NT2/D1 (cell line): ENCODE measurements at regions not wholly inside any gene's neighbourhood (a gene's known extent, or its start where the extent isn't known, plus 50 kb on each side); places are given as distances from the start of the nearest gene placed in this dataset.

Source experiments
- DNase-seq: peaks from one replicate; pipeline ENCODE4 v3.0.0-alpha.2; 2011; ENCODE audit warnings: low read depth, low spot score
- H3K27me3 ChIP-seq: 2 replicates; pipeline ENCODE4 v1.6.0; 2011; ENCODE audit warnings: mild to moderate bottlenecking; ENCODE audit not compliant: insufficient read length, insufficient read depth
- H3K36me3 ChIP-seq: 2 replicates; pipeline ENCODE4 v1.6.1; 2011; ENCODE audit warnings: mild to moderate bottlenecking, low read length, mixed read lengths; ENCODE audit not compliant: insufficient read depth, insufficient read length
- H3K4me1 ChIP-seq: 2 replicates; pipeline ENCODE4 v1.5.1; 2011; ENCODE audit not compliant: insufficient read depth, insufficient read length
- H3K4me3 ChIP-seq: 2 replicates; pipeline ENCODE4 v1.5.1; 2011; ENCODE audit warnings: low read depth; ENCODE audit not compliant: insufficient read length
- H3K9ac ChIP-seq: 2 replicates; pipeline ENCODE4 v1.6.0; 2011; ENCODE audit warnings: low read depth; ENCODE audit not compliant: insufficient read length
- H3K9me3 ChIP-seq: 2 replicates; pipeline ENCODE4 v1.5.1; 2011; ENCODE audit warnings: mild to moderate bottlenecking, low read length; ENCODE audit not compliant: insufficient read depth
- SUZ12 ChIP-seq: IDR thresholded peaks from 2 replicates; pipeline ENCODE4 v1.6.1; 2011; ENCODE audit not compliant: insufficient read length, insufficient read depth; ENCODE audit errors: extremely low read depth
- YY1 ChIP-seq: IDR thresholded peaks from 2 replicates; pipeline ENCODE4 v1.6.1; 2011; ENCODE audit not compliant: insufficient read length, insufficient read depth
- ZNF274 ChIP-seq: IDR thresholded peaks from 2 replicates; pipeline ENCODE4 v1.6.1; 2011; ENCODE audit warnings: mild to moderate bottlenecking, low read depth, low read length

- Histone ChIP-seq H3K36me3 (no peaks in the 10 kb centered on the region), H3K9me3 (no peaks in the 10 kb centered on the region), H3K9ac (no peak overlapping the region), H3K4me1 (no peaks in the 10 kb centered on the region), H3K27me3 (no peaks in the 10 kb centered on the region), H3K4me3 (no peak overlapping the region)
- no peak for DNase-seq
- no peak for TF ChIP-seq YY1
- no peak for TF ChIP-seq ZNF274
- no peak for TF ChIP-seq SUZ12
Measured at GRCh38 chr12:74922117-74922516, 287.5 kb downstream of the KCNC2 start.

DNA sequence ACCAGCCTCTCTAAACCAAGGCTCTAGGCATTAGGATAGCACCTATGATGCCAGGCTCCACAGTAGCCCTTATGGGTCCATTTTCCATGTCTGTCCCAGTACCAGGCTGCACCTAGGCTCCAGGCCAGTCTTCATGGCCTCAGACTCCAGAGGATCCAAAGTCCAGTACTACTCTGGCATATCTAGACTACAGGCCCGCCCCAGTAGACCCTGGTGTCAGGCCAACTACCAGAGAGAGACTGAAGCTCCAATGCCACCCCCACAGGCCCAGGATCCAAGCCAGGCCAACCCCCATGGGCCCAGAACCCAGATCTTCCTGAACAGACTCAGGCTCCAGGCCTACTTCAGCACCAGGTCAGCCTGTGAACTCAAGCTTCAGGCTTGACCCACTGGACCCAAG, 287.0 kb downstream of the KCNC2 start:
- H3K36me3 ChIP-seq: no peaks in the 10 kb centered on the region
- DNase-seq: no peak
- H3K4me3 ChIP-seq: no peak overlapping the region
- no peaks in the 10 kb centered on the region for H3K27me3 ChIP-seq
- no peaks in the 10 kb centered on the region for H3K9me3 ChIP-seq
- H3K9ac ChIP-seq: no peak overlapping the region
- no peaks in the 10 kb centered on the region for H3K4me1 ChIP-seq
- no peak for TF ChIP-seq ZNF274
- TF ChIP-seq SUZ12: no peak
- TF ChIP-seq YY1: no peak

GRCh38 chr12:74941670-74942069, 268.0 kb downstream of the KCNC2 start:
- Histone ChIP-seq H3K4me3 (no peak overlapping the region), H3K4me1 (no peaks in the 10 kb centered on the region), H3K9ac (no peak overlapping the region), H3K36me3 (no peaks in the 10 kb centered on the region), H3K9me3 (no peaks in the 10 kb centered on the region), H3K27me3 (no peaks in the 10 kb centered on the region)
- TF ChIP-seq SUZ12 (no peak), ZNF274 (no peak), YY1 (no peak)
- DNase-seq: no peak

- Histone ChIP-seq H3K4me1 (no peaks in the 10 kb centered on the region), H3K9me3 (no peaks in the 10 kb centered on the region), H3K9ac (no peak overlapping the region), H3K4me3 (no peak overlapping the region), H3K36me3 (no peaks in the 10 kb centered on the region), H3K27me3 (no peaks in the 10 kb centered on the region)
- no peak for TF ChIP-seq SUZ12
- no peak for TF ChIP-seq ZNF274
- no peak for TF ChIP-seq YY1
- DNase-seq: no peak
Measured at GRCh38 chr12:74945771-74946198, 263.9 kb downstream of the KCNC2 start.

GRCh38 chr12:74953697-74954096, 255.9 kb downstream of the KCNC2 start:
- no peak overlapping the region for H3K4me3 ChIP-seq
- no peak for DNase-seq
- no peaks in the 10 kb centered on the region for H3K36me3 ChIP-seq
- H3K9ac ChIP-seq: no peak overlapping the region
- H3K4me1 ChIP-seq: no peaks in the 10 kb centered on the region
- H3K9me3 ChIP-seq: no peaks in the 10 kb centered on the region
- TF ChIP-seq YY1 (no peak), ZNF274 (no peak), SUZ12 (no peak)
- H3K27me3 ChIP-seq: no peaks in the 10 kb centered on the region

GRCh38 chr12:74957231-74957630, 252.4 kb downstream of the KCNC2 start:
- no peaks in the 10 kb centered on the region for H3K9me3 ChIP-seq
- no peaks in the 10 kb centered on the region for H3K27me3 ChIP-seq
- TF ChIP-seq ZNF274 (no peak), SUZ12 (no peak), YY1 (no peak)
- DNase-seq: no peak
- no peaks in the 10 kb centered on the region for H3K36me3 ChIP-seq
- H3K4me3 ChIP-seq: no peak overlapping the region
- no peaks in the 10 kb centered on the region for H3K4me1 ChIP-seq
- H3K9ac ChIP-seq: no peak overlapping the region

DNA sequence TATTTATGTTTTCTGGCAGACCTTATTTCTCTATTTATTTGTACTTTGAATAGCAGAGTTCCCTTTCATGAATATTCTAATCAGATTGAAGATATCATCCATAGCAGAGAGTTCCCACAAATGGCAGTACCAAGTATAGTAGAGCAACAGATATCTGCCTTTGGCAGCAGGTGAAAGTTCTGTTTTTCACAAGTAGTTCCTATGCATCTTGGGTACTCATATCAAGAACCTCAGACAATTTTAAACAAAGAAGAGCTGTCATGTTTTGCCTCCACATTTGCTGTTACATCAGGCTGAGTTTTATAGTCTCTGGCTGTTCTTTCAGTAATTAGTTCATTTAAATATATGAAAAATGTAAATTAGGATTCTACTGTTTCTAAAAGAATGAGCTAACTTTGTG, 252.0 kb downstream of the KCNC2 start:
- no peak for TF ChIP-seq ZNF274
- TF ChIP-seq YY1: no peak
- no peak for TF ChIP-seq SUZ12
- no peaks in the 10 kb centered on the region for H3K4me1 ChIP-seq
- H3K27me3 ChIP-seq: no peaks in the 10 kb centered on the region
- H3K9me3 ChIP-seq: no peaks in the 10 kb centered on the region
- no peaks in the 10 kb centered on the region for H3K36me3 ChIP-seq
- no peak overlapping the region for H3K4me3 ChIP-seq
- no peak for DNase-seq
- H3K9ac ChIP-seq: no peak overlapping the region

GRCh38 chr12:74959657-74960056, 250.0 kb downstream of the KCNC2 start:
- no peak for TF ChIP-seq YY1
- no peak for TF ChIP-seq SUZ12
- no peak for TF ChIP-seq ZNF274
- DNase-seq: no peak
- Histone ChIP-seq H3K27me3 (no peaks in the 10 kb centered on the region), H3K36me3 (no peaks in the 10 kb centered on the region), H3K9me3 (no peaks in the 10 kb centered on the region), H3K9ac (no peak overlapping the region), H3K4me1 (no peaks in the 10 kb centered on the region), H3K4me3 (no peak overlapping the region)
